ENCODE measurements at regions not wholly inside any gene's neighbourhood (a gene's known extent, or its start where the extent isn't known, plus 50 kb on each side); places are given as distances from the start of the nearest gene placed in this dataset.

DNA sequence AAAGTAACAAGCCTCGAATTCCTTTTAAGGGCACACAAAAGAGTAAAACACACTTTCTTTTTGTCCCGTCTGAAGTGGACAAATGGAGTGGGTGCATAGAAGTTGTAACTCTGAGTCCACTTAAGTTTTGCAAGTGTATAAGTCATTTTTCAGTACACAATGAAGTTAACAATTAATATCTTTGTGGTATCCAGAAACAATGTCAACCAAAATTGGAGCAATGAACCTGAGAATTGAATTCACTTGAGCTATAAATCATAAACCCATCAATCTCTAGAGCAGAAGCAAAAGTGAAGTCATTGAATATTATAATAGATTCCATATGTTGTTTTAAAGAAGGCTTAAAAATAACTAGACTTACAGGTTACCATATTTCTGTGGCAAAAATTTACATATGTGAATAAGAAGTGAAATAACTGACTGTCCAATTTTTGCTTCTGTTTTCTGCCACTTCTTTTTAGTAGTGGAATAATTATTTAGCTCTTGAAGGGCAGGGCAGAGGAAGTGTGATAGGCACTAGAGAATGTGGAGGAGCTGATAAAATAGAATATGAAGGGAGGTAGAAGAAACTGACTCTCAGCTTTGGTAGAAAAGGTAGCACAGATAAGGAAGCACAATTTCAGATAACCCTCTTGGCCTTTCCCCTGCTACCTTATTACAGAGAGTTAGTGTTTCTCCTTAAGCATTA is 73.9 kb upstream of the RGL1 start:
- CTCF ChIA-PET = no interaction called here
- ATAC-seq = no peak

DNA sequence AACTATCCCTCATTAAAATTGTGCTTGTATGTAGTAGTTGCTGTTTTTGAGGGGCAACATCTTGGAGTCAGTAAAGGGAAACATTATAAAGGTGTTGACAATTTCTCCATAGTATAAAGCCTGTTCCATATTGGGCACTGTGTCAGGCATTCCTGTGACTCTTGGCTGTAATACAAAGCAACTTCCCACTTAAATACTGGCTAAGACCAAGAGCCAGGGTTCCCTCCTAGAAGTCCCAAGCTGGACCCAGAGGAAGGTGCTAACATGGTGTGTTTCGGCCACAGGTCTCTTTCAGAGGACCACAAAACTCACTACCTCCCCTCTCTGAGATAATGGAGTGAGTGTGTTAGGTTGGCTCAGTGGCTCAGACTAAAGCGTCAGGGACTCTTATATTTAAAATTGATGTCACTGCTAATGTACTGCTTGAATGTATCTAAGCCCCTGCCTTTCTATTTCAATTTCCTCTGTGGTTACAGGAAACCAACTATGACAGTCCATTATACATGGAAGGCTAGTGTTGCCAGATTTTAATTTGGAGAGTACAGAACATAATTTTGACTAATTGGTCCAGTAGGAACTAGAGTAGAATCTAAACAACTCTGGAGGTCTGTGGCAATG is 74.7 kb upstream of the RGL1 start:
- Mint-ChIP-seq H3K4me1 (no peaks in the 10 kb centered on the region), H3K4me3 (no peak overlapping the region), H3K36me3 (ENCODE audit: low read depth) (no peaks in the 10 kb centered on the region), H3K27ac (no peak overlapping the region), H3K9me3 (ENCODE audit: low read depth) (no peaks in the 10 kb centered on the region), H3K27me3 (no peaks in the 10 kb centered on the region)
- intact Hi-C loops (cut with DNase I, micrococcal nuclease) = no loop called here
- ATAC-seq (no peak), DNase-seq (no peak)
- ChIA-PET POLR2A (no interaction called here), CTCF (no interaction called here)

More for the DNA sequence above, 73.9 kb upstream of the RGL1 start:
- no peak for DNase-seq
- POLR2A ChIA-PET = no interaction called here
- Mint-ChIP-seq H3K4me1 (no peaks in the 10 kb centered on the region), H3K4me3 (no peak overlapping the region), H3K9me3 (ENCODE audit: low read depth) (no peaks in the 10 kb centered on the region), H3K36me3 (ENCODE audit: low read depth) (no peaks in the 10 kb centered on the region), H3K27me3 (no peaks in the 10 kb centered on the region), H3K27ac (no peak overlapping the region)
- intact Hi-C loops (cut with DNase I, micrococcal nuclease) = no loop called here

DNA sequence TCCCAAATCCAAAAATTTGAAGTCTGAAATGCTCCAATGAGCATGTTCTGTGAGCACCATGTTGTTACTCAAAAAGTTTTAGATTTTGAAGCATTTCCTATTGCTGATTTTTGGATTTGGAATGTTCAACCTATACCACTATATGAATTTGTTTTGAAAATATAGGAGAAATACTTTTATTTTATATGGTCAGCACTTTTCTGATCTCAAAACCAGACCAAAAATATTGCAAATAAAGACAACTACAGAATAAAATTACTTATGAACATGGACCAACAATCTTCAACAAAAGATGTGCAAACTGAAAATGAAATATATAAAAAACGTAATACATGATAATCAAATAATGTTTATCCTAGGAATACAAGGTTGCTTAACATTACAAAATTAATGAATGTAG is 73.7 kb upstream of the APOBEC4 start:
- Mint-ChIP-seq H3K9me3 (ENCODE audit: low read depth) (no peaks in the 10 kb centered on the region), H3K4me1 (no peaks in the 10 kb centered on the region), H3K36me3 (ENCODE audit: low read depth) (no peaks in the 10 kb centered on the region), H3K4me3 (no peak overlapping the region), H3K27ac (no peak overlapping the region), H3K27me3 (no peaks in the 10 kb centered on the region)
- DNase-seq (no peak), ATAC-seq (no peak)
- ChIA-PET POLR2A (no interaction called here), CTCF (no interaction called here)
- intact Hi-C loops (cut with DNase I, micrococcal nuclease) = no loop called here

- CTCF ChIA-PET = interaction anchor here (1.2 to 1.6 kb wide), 2 partner anchors 9 to 39 kb away, joined by 3 read pairs; no protein-coding TSS in a partner anchor
Measured at GRCh38 chr1:183724350-183725042, 71.4 kb upstream of the APOBEC4 start.

GRCh38 chr1:183723571-183723970 is 70.5 kb upstream of the APOBEC4 start:
- Mint-ChIP-seq H3K36me3 (ENCODE audit: low read depth) (no peaks in the 10 kb centered on the region), H3K9me3 (ENCODE audit: low read depth) (no peaks in the 10 kb centered on the region), H3K27me3 (no peaks in the 10 kb centered on the region), H3K4me3 (no peak overlapping the region), H3K27ac (no peak overlapping the region), H3K4me1 (no peaks in the 10 kb centered on the region)
- ATAC-seq (no peak), DNase-seq (no peak)
- intact Hi-C loops (cut with DNase I, micrococcal nuclease) = no loop called here
- ChIA-PET CTCF (interaction anchor here (1.2 to 1.6 kb wide), 2 partner anchors 10 to 38 kb away, joined by 3 read pairs; no protein-coding TSS in a partner anchor), POLR2A (no interaction called here)

More at GRCh38 chr1:183724350-183725042, 71.4 kb upstream of the APOBEC4 start:
- intact Hi-C loops (cut with DNase I, micrococcal nuclease) = no loop called here
- Mint-ChIP-seq H3K4me3 (no peak overlapping the region), H3K4me1 (no peaks in the 10 kb centered on the region), H3K36me3 (ENCODE audit: low read depth) (no peaks in the 10 kb centered on the region), H3K27ac (no peak overlapping the region), H3K27me3 (no peaks in the 10 kb centered on the region), H3K9me3 (ENCODE audit: low read depth) (no peaks in the 10 kb centered on the region)
- DNase-seq (no peak), ATAC-seq (no peak)
- POLR2A ChIA-PET = no interaction called here

- CTCF ChIA-PET = interaction anchor here (0.8 kb wide), 1 partner anchor 66 kb away, joined by 3 read pairs; no protein-coding TSS in a partner anchor
- Mint-ChIP-seq H3K4me3 (no peak overlapping the region), H3K4me1 (no peaks in the 10 kb centered on the region), H3K36me3 (ENCODE audit: low read depth) (no peaks in the 10 kb centered on the region), H3K27me3 (no peaks in the 10 kb centered on the region), H3K27ac (no peak overlapping the region), H3K9me3 (ENCODE audit: low read depth) (no peaks in the 10 kb centered on the region)
- intact Hi-C loops (cut with DNase I, micrococcal nuclease) = no loop called here
- DNase-seq (no peak), ATAC-seq (no peak)
- POLR2A ChIA-PET = no interaction called here
Measured at GRCh38 chr1:183721041-183721440, 67.9 kb upstream of the APOBEC4 start.

DNA sequence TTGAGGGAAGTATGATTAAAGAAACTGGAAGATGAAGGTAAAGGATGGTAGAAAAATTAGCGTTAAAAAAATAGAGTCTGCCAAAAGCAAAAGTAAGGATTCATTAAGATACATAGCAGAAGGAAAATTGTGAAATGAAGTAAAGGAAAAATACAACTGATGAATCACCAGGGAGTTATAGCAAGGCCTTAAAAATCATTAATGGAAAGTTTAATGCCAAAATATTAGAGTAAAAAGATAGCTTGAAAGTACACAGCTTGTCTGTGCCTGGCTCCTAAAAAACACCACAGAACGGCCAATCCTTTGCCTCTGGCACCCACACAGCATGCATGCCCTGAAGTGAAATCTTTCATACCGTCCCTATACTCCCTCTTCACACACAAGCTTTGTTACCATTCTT is 66.9 kb upstream of the APOBEC4 start:
- CTCF ChIA-PET = no interaction called here
- Mint-ChIP-seq H3K9me3 (ENCODE audit: low read depth) (no peaks in the 10 kb centered on the region), H3K4me3 (no peak overlapping the region), H3K27ac (no peak overlapping the region), H3K4me1 (no peaks in the 10 kb centered on the region), H3K36me3 (ENCODE audit: low read depth) (no peaks in the 10 kb centered on the region), H3K27me3 (no peaks in the 10 kb centered on the region)
- ATAC-seq (no peak), DNase-seq (no peak)
- POLR2A ChIA-PET = no interaction called here
- intact Hi-C loops (cut with DNase I, micrococcal nuclease) = no loop called here

DNA sequence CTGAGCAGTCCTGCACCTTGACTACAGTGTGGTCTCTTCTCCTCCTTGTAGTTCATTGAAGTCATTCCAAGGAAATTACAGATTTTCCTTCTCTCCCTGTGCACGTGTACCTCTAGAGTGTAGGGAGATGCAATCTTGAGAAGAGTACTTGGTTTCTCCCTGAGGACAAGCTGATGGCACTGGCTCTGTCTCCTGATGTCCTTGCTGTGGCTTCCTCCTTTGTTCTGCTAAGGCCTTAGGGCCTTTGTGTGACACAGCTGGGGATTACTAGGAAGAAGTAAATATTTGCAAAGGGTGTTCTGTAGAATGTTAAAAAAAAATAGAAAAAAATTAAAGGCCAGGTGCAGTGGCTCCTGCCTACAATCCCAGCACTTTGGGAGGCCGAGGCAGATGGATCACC is 66.2 kb upstream of the APOBEC4 start:
- Mint-ChIP-seq H3K27me3 (no peaks in the 10 kb centered on the region), H3K4me3 (no peak overlapping the region), H3K27ac (no peak overlapping the region), H3K4me1 (no peaks in the 10 kb centered on the region), H3K36me3 (ENCODE audit: low read depth) (no peaks in the 10 kb centered on the region), H3K9me3 (ENCODE audit: low read depth) (no peaks in the 10 kb centered on the region)
- intact Hi-C loops (cut with DNase I, micrococcal nuclease) = no loop called here
- ChIA-PET POLR2A (no interaction called here), CTCF (no interaction called here)
- ATAC-seq (no peak), DNase-seq (no peak)

- intact Hi-C loops (cut with DNase I, micrococcal nuclease) = no loop called here
- ChIA-PET CTCF (interaction anchor here (0.7 kb wide), 1 partner anchor 29 kb away, joined by 3 read pairs; no protein-coding TSS in a partner anchor), POLR2A (no interaction called here)
- no peak for DNase-seq
- no peaks in the 10 kb centered on the region for H3K36me3 Mint-ChIP-seq (ENCODE audit: low read depth)
- H3K4me3 Mint-ChIP-seq = no peak overlapping the region
- no peaks in the 10 kb centered on the region for H3K27me3 Mint-ChIP-seq
- H3K4me1 Mint-ChIP-seq = no peaks in the 10 kb centered on the region
- no peak overlapping the region for H3K27ac Mint-ChIP-seq
- ATAC-seq = no peak
- H3K9me3 Mint-ChIP-seq (ENCODE audit: low read depth) = no peaks in the 10 kb centered on the region
Measured at GRCh38 chr1:183716286-183716685, 63.2 kb upstream of the APOBEC4 start.

GRCh38 chr1:183711741-183712361 is 58.7 kb upstream of the APOBEC4 start:
- intact Hi-C loops (cut with DNase I, micrococcal nuclease) = no loop called here
- CTCF ChIA-PET = no interaction called here
- DNase-seq (no peak), ATAC-seq (no peak)
- Mint-ChIP-seq H3K4me3 (no peak overlapping the region), H3K9me3 (ENCODE audit: low read depth) (no peaks in the 10 kb centered on the region), H3K27me3 (no peaks in the 10 kb centered on the region), H3K4me1 (peaks cover 4% of the 10 kb centered on the region), H3K27ac (no peak overlapping the region), H3K36me3 (ENCODE audit: low read depth) (no peaks in the 10 kb centered on the region)
- POLR2A ChIA-PET = no interaction called here

GRCh38 chr1:183711165-183711682 is 58.1 kb upstream of the APOBEC4 start:
- ATAC-seq (no peak), DNase-seq (no peak)
- ChIA-PET POLR2A (no interaction called here), CTCF (no interaction called here)
- no peaks in the 10 kb centered on the region for H3K27me3 Mint-ChIP-seq
- H3K9me3 Mint-ChIP-seq (ENCODE audit: low read depth) = no peaks in the 10 kb centered on the region
- intact Hi-C loops (cut with DNase I, micrococcal nuclease) = no loop called here
- peaks cover 4% of the 10 kb centered on the region for H3K4me1 Mint-ChIP-seq
- no peak overlapping the region for H3K27ac Mint-ChIP-seq
- H3K4me3 Mint-ChIP-seq = no peak overlapping the region
- H3K36me3 Mint-ChIP-seq (ENCODE audit: low read depth) = no peaks in the 10 kb centered on the region

DNA sequence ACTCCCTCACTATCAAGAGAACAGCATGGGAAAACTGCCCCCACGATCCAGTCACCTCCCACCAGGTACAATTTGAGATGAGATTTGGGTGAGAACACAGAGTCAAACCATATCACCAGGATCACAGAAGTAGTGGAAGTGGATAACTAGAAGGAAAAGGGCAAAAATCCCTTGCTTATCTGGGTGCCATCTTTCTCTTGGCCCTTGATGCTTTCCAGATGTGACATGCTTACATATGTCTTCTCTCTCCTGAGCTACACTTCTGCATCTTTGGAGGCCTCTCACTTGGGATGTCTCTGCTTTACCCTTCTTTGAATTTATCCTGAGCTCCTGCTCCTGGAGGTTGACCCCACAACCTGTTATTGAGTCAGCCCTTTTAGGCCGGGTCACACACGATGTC is 57.6 kb upstream of the APOBEC4 start:
- Mint-ChIP-seq H3K36me3 (ENCODE audit: low read depth) (no peaks in the 10 kb centered on the region), H3K4me1 (peaks cover 4% of the 10 kb centered on the region), H3K9me3 (ENCODE audit: low read depth) (no peaks in the 10 kb centered on the region), H3K27me3 (no peaks in the 10 kb centered on the region), H3K27ac (no peak overlapping the region), H3K4me3 (no peak overlapping the region)
- ATAC-seq (no peak), DNase-seq (no peak)
- ChIA-PET POLR2A (no interaction called here), CTCF (no interaction called here)
- intact Hi-C loops (cut with DNase I, micrococcal nuclease) = no loop called here
